Body of pancreas (tissue), 4 donors: ENCODE measurements at regions not wholly inside any gene's neighbourhood (a gene's known extent, or its start where the extent isn't known, plus 50 kb on each side); places are given as distances from the start of the nearest gene placed in this dataset.

Source experiments
- ATAC-seq: fragments of 150-250 bp; one replicate; pipeline ENCODE4 v1.9.1; 2016
- DNase-seq, 4 donors: peaks; one replicate each; pipeline ENCODE4 v3.0.0-alpha.2; 2019
- H3K27ac ChIP-seq, 4 donors: fragments of 200-600 bp; sonication (generic); 1 replicate in 3 of 4; 2 replicates in 1 of 4; pipeline versions ENCODE4 v1.5.1 to v1.6.1; 2016 to 2019; ENCODE audit warnings: mild to moderate bottlenecking in 1 of 4, mixed read lengths in 1 of 4, moderate library complexity in 1 of 4
- H3K27me3 ChIP-seq, 2 donors: fragments of 200-600 bp; sonication (generic); one replicate each; pipeline ENCODE4 v1.6.0; 2016; ENCODE audit warnings: mild to moderate bottlenecking in 1 of 2
- H3K36me3 ChIP-seq, 2 donors: fragments of 200-600 bp; sonication (generic); replicated peaks in 1 of 2; 2 replicates each; pipeline ENCODE4 v1.5.1; 2016; ENCODE audit warnings: low read depth in 2 of 2; ENCODE audit not compliant: insufficient read depth in 1 of 2
- H3K4me1 ChIP-seq: fragments of 200-600 bp; sonication (generic); one replicate; pipeline ENCODE4 v1.6.0; 2016
- H3K4me3 ChIP-seq, 2 donors: fragments of 200-600 bp; sonication (generic); 1 replicate in 1 of 2; 2 replicates in 1 of 2; pipeline ENCODE4 v1.5.1; 2016 to 2019
- H3K9me3 ChIP-seq, 3 donors: fragments of 200-600 bp; sonication (generic); 1 replicate in 2 of 3; 2 replicates in 1 of 3; pipeline ENCODE4 v1.5.1; 2016
- CTCF ChIP-seq, 7 experiments: fragments of 450-650 bp in 4 of 7; fragments of 200-600 bp in 3 of 7; sonication (generic) in 3 of 7; IDR thresholded peaks; one replicate each; pipeline ENCODE4 v1.5.1; 2016 to 2019; ENCODE audit warnings: antibody characterized with exemption in 7 of 7
- POLR2A ChIP-seq, 3 donors: fragments of 450-650 bp; IDR thresholded peaks; one replicate each; pipeline ENCODE4 v1.6.1; 2016; ENCODE audit warnings: antibody characterized with exemption in 3 of 3, mild to moderate bottlenecking in 2 of 3
- whole genome bisulfite sequencing, 2 donors: methylation state at CpG; one replicate each; pipeline ENCODE4 v1.1.5; 2017; 5-methylcytosine and 5-hydroxymethylcytosine counted together
- intact Hi-C: fragments of 100-400 bp; cut with DNase I; formaldehyde crosslinking; loops from one replicate; pipeline ENCODE4 v1.15.1; 2023

- intact Hi-C loops = no loop called here
- no peak for TF ChIP-seq CTCF (IDR thresholded peaks at IDR 0.05)
- TF ChIP-seq POLR2A (IDR thresholded peaks at IDR 0.05) = no peak
Observed at GRCh38 chr7:41188163-41189130, 514.4 kb downstream of the INHBA start.

GRCh38 chr7:41187322-41187721 is 515.6 kb downstream of the INHBA start:
- no peak for TF ChIP-seq CTCF (IDR thresholded peaks at IDR 0.05)
- no peak for TF ChIP-seq POLR2A (IDR thresholded peaks at IDR 0.05)
- intact Hi-C loops = no loop called here
- Histone ChIP-seq H3K4me3 (no peak overlapping the region), H3K4me1 (no peaks in the 10 kb centered on the region), H3K27me3 (no peaks in the 10 kb centered on the region), H3K36me3 (no peaks in the 10 kb centered on the region), H3K9me3 (no peaks in the 10 kb centered on the region), H3K27ac (no peak overlapping the region)
- DNase-seq = no peak
- no peak for ATAC-seq
- WGBS, 2 donors = 71 to 73% methylated on average over 4 of the region's 4 CpGs

More at GRCh38 chr7:41188163-41189130, 514.4 kb downstream of the INHBA start:
- WGBS, 2 donors = 45 to 47% methylated on average over 8 of the region's 8 CpGs
- H3K4me3 ChIP-seq = no peak overlapping the region
- H3K36me3 ChIP-seq = no peaks in the 10 kb centered on the region
- no peaks in the 10 kb centered on the region for H3K9me3 ChIP-seq
- DNase-seq = no peak
- no peak overlapping the region for H3K27ac ChIP-seq
- no peak for ATAC-seq
- no peaks in the 10 kb centered on the region for H3K27me3 ChIP-seq
- H3K4me1 ChIP-seq = no peaks in the 10 kb centered on the region

- no peaks in the 10 kb centered on the region for H3K4me1 ChIP-seq
- DNase-seq (no peak), ATAC-seq (no peak)
- H3K4me3 ChIP-seq = no peak overlapping the region
- no peaks in the 10 kb centered on the region for H3K36me3 ChIP-seq
- TF ChIP-seq CTCF (IDR thresholded peaks at IDR 0.05) (no peak), POLR2A (IDR thresholded peaks at IDR 0.05) (no peak)
- 46 to 63% methylated on average over 3 of the region's 3 CpGs for WGBS, 2 donors
- no peak overlapping the region for H3K27ac ChIP-seq
- no peaks in the 10 kb centered on the region for H3K27me3 ChIP-seq
- H3K9me3 ChIP-seq = no peaks in the 10 kb centered on the region
- intact Hi-C loops = no loop called here
Observed at GRCh38 chr7:41185851-41186250, 517.0 kb downstream of the INHBA start.

GRCh38 chr7:41183741-41184140 is 519.1 kb downstream of the INHBA start:
- ATAC-seq = no peak
- no peak for DNase-seq
- TF ChIP-seq POLR2A (IDR thresholded peaks at IDR 0.05) (no peak), CTCF (IDR thresholded peaks at IDR 0.05) (no peak)
- Histone ChIP-seq H3K9me3 (no peaks in the 10 kb centered on the region), H3K27ac (no peak overlapping the region), H3K27me3 (no peaks in the 10 kb centered on the region), H3K4me1 (no peaks in the 10 kb centered on the region), H3K36me3 (no peaks in the 10 kb centered on the region), H3K4me3 (no peak overlapping the region)
- intact Hi-C loops = no loop called here
- WGBS, 2 donors = 65 to 70% methylated on average over 6 of the region's 6 CpGs

GRCh38 chr7:41182782-41183181 is 520.1 kb downstream of the INHBA start:
- Histone ChIP-seq H3K27me3 (no peaks in the 10 kb centered on the region), H3K9me3 (no peaks in the 10 kb centered on the region), H3K27ac (no peak overlapping the region), H3K4me1 (no peaks in the 10 kb centered on the region), H3K36me3 (no peaks in the 10 kb centered on the region), H3K4me3 (no peak overlapping the region)
- no peak for ATAC-seq
- intact Hi-C loops = no loop called here
- 60 to 84% methylated on average over 2 of the region's 2 CpGs for WGBS, 2 donors
- DNase-seq = no peak
- TF ChIP-seq POLR2A (IDR thresholded peaks at IDR 0.05) (no peak), CTCF (IDR thresholded peaks at IDR 0.05) (no peak)
